Muscle layer of colon (tissue), 2 donors: ENCODE measurements at regions not wholly inside any gene's neighbourhood (a gene's known extent, or its start where the extent isn't known, plus 50 kb on each side); places are given as distances from the start of the nearest gene placed in this dataset.

Source experiments
- H3K27ac ChIP-seq: one replicate; pipeline ENCODE4 v1.7.0; 2013; ENCODE audit warnings: low read depth, mild to moderate bottlenecking, low read length, moderate library complexity
- H3K27me3 ChIP-seq, 2 donors: one replicate each; pipeline ENCODE4 v1.7.0; 2013; ENCODE audit warnings: low read length in 2 of 2, mild to moderate bottlenecking in 2 of 2; ENCODE audit not compliant: insufficient read depth in 2 of 2, control insufficient read depth in 1 of 2
- H3K36me3 ChIP-seq: one replicate; pipeline ENCODE4 v1.7.0; 2013; ENCODE audit warnings: mild to moderate bottlenecking, low read length; ENCODE audit not compliant: insufficient read depth
- H3K4me1 ChIP-seq: one replicate; pipeline ENCODE4 v1.7.0; 2013; ENCODE audit warnings: mild to moderate bottlenecking, low read length; ENCODE audit not compliant: insufficient read depth
- H3K4me3 ChIP-seq, 2 donors: one replicate each; pipeline ENCODE4 v1.7.0; 2013; ENCODE audit warnings: low read length in 2 of 2, low read depth in 1 of 2, mild to moderate bottlenecking in 1 of 2, moderate library complexity in 1 of 2
- H3K9ac ChIP-seq: one replicate; pipeline ENCODE4 v1.7.0; 2013; ENCODE audit warnings: low read length
- H3K9me3 ChIP-seq: one replicate; pipeline ENCODE4 v1.7.0; 2013; ENCODE audit warnings: mild to moderate bottlenecking, low read length
- donor health status: abdominal sarcoma.
- donor health status: Adenocarcinoma of cecum.

DNA sequence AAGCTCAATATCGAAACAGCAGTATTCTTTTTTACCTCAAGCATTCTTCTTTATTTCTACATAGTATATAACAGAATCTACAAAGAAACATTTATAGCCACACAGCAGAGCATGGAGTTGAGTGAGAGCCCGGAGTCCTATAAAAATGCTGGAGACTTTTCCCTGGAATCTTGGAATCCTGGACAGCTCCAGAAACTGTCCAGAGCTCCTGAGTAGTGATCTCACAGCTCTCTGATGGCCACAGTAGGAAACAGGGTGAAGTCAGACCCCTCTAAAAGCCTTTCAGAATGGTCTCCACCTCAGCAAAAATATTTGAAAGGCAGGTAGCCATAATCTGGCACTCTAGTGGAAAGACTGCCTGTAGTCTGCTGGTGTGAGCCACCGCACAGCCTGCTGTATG, 149.3 kb upstream of the STXBP5 start:
- no peaks in the 10 kb centered on the region for H3K27me3 ChIP-seq
- H3K9me3 ChIP-seq, result no peaks in the 10 kb centered on the region
- no peak overlapping the region for H3K9ac ChIP-seq
- H3K27ac ChIP-seq, result no peak overlapping the region
- no peaks in the 10 kb centered on the region for H3K4me1 ChIP-seq
- H3K36me3 ChIP-seq, result no peaks in the 10 kb centered on the region
- no peak overlapping the region for H3K4me3 ChIP-seq

DNA sequence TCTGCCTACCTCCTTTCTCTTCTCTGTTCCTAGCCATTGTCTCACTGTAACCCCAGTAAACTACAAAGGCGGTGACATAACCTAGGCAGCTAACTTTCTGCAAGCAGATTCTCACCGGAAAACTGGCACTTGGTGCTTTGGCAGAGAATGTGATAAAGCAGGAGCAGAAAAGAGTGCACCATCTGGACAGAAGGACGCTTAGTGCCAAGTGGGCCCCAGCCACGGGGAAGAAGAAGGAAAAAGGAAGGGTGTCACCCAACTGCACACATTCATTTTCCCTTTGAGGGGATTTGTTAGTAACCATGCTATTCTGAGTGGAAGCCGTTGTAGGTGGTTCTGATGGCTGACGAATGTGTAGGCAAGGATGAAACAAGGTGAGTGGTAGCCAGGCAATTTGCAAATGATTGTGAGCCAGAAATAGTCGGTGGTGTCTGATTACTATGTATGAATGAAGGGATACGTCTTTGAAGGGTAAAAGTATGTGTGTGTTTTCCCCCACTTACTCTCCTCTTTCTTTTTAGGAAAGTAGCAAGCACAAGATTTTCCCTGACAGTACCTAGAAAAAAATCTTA, 148.3 kb upstream of the STXBP5 start:
- Histone ChIP-seq H3K27ac (no peak overlapping the region), H3K4me1 (no peaks in the 10 kb centered on the region), H3K4me3 (no peak overlapping the region), H3K36me3 (no peaks in the 10 kb centered on the region), H3K9me3 (no peaks in the 10 kb centered on the region), H3K9ac (no peak overlapping the region), H3K27me3 (no peaks in the 10 kb centered on the region)

DNA sequence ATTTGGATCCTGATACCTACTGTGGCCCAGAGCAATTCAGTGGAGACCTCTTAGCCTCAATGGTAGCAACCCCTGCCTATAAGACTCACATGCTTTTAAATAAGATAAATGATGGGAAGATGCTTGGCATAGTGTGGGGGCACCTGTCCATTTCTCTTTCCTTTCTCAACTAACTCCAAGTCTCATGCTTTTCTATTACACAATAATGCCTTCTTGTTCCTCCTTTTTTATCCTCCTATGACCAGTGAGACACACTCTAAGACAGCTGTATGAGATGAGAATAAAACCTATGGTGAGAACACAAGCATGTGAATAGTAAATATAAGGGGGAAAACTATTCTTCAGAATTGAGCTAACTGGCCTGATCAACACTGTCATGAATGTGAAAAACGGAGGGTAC, 147.0 kb upstream of the STXBP5 start:
- no peaks in the 10 kb centered on the region for H3K9me3 ChIP-seq
- H3K36me3 ChIP-seq, result no peaks in the 10 kb centered on the region
- no peak overlapping the region for H3K9ac ChIP-seq
- H3K4me1 ChIP-seq, result no peaks in the 10 kb centered on the region
- H3K4me3 ChIP-seq, result no peak overlapping the region
- no peak overlapping the region for H3K27ac ChIP-seq
- H3K27me3 ChIP-seq, result no peaks in the 10 kb centered on the region

DNA sequence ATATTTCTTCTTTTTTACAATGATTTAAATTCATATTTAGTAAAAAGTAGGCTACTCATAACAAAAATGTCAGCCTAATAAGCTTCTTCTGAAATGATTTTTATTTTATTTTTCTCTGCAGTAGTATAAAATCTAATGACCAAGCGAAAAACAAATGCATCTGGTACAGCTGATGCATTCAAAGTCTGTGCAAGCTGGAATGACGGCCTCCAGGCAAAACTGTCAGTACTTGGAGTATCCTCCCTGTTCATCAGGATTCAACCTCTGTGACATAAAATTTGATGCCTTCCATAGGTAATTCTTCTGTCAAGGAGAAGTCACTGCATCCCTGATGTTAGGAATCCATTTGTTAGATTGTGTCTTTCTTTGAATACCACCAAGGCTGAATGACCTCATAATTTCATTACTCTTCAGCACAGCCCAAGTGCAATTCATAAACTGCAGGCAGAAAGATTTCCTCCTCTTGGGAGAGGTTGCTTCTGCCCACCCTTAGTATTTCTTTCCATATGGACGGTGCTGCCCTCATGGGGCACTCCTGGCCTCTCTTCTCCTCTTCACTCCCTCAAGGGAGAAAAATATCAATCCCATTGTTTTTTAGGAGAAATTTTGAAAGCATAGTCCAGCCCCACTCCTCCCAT, 146.4 kb upstream of the STXBP5 start:
- H3K36me3 ChIP-seq, result no peaks in the 10 kb centered on the region
- H3K9ac ChIP-seq, result no peak overlapping the region
- no peak overlapping the region for H3K4me3 ChIP-seq
- no peaks in the 10 kb centered on the region for H3K9me3 ChIP-seq
- H3K27me3 ChIP-seq, result no peaks in the 10 kb centered on the region
- no peaks in the 10 kb centered on the region for H3K4me1 ChIP-seq
- H3K27ac ChIP-seq, result no peak overlapping the region

DNA sequence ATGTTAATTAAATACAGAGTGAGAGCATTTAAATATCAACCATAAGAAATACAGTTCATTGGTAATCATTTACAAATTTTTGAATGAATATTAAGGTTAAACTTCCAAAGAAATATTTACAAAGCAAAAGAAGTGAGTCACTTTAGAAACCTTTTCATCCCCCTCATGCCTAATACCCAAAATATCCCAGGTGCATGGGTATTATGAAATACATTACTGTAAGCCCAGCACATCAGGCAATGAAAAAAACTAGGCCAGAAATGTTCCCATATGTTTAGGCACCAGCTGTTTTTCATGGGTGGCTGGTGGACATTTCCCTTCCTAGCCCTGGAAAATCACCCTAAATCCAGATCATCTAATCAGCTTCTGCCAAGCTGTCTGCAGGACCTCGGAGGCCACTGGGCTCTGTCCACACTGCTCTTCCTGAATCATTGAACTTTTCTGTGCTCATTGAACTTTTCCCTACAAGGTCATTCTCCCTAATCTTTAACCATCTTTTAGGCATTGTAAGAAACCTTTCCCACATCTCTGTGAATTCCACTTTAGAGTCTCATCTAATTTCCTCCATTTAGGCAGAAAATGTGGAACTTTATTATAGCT, 145.3 kb upstream of the STXBP5 start:
- Histone ChIP-seq H3K27ac (no peak overlapping the region), H3K36me3 (no peaks in the 10 kb centered on the region), H3K4me3 (no peak overlapping the region), H3K9me3 (no peaks in the 10 kb centered on the region), H3K4me1 (no peaks in the 10 kb centered on the region), H3K9ac (no peak overlapping the region), H3K27me3 (no peaks in the 10 kb centered on the region)

DNA sequence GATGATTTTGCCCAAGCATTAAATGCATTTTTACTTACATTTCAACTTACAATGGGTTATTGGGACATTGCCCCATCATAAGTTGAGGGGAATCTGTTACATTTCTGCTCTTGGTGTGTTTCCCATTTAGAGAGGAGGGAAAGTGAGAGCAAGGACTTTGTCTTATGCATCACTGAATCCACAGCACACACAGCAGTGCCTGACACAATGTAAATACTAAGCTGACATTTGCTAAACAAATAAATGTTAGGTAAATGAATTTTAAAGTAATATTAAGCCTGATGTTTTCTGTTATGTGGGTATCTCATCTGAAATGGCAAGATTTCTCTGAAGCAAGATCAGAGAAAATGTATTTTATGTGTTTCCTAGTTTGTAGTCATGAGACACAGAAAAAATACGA, 143.6 kb upstream of the STXBP5 start:
- no peaks in the 10 kb centered on the region for H3K36me3 ChIP-seq
- no peak overlapping the region for H3K9ac ChIP-seq
- no peaks in the 10 kb centered on the region for H3K4me1 ChIP-seq
- H3K4me3 ChIP-seq, result no peak overlapping the region
- H3K27me3 ChIP-seq, result no peaks in the 10 kb centered on the region
- no peak overlapping the region for H3K27ac ChIP-seq
- H3K9me3 ChIP-seq, result no peaks in the 10 kb centered on the region

DNA sequence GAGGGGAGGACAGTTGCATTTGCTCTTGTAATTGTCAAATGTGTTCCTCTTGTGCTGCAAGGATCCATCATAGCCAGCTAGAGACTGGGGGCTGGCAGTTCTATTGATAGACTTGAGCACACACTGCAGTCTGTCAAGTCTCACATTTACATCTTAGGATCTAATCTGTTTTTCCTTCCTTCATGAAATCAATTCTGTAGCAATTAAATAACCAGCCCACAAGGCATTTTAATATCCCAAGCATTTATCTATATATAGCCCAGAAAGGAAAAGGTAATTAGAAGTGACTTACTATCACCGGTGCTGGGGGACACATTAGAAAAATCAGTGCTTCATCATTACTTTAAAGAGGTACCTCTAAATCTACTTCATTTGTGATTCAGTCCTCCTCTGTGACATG, 143.0 kb upstream of the STXBP5 start:
- Histone ChIP-seq H3K36me3 (no peaks in the 10 kb centered on the region), H3K27ac (no peak overlapping the region), H3K27me3 (no peaks in the 10 kb centered on the region), H3K4me3 (no peak overlapping the region), H3K9me3 (no peaks in the 10 kb centered on the region), H3K9ac (no peak overlapping the region), H3K4me1 (no peaks in the 10 kb centered on the region)

DNA sequence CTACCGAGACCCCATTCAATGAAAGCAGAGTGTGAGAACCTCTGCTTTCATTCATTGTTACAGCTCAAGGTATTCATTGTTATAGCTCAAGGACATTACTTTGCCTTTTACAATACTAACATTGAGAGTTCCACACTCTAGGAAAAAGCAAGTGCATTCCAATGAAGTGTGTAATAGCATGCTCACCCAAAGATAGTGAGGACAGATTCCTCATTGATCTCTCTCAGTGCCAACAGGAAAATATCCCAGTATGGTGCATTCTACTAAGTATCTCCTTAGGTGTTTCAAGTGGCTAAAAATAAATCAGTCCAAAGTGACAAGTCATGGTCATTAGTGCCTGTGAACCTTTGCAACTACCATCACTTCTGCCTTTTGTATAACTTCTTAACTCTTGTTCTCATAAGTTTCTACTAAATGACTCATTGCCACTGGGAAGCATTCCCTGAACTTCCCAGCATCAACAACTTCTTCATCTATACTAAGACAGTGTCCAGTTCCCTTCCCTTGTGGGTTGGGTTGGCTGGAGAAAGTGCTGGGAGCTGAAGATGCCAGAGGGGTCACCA, 140.7 kb upstream of the STXBP5 start:
- H3K36me3 ChIP-seq, result no peaks in the 10 kb centered on the region
- no peak overlapping the region for H3K9ac ChIP-seq
- no peak overlapping the region for H3K27ac ChIP-seq

DNA sequence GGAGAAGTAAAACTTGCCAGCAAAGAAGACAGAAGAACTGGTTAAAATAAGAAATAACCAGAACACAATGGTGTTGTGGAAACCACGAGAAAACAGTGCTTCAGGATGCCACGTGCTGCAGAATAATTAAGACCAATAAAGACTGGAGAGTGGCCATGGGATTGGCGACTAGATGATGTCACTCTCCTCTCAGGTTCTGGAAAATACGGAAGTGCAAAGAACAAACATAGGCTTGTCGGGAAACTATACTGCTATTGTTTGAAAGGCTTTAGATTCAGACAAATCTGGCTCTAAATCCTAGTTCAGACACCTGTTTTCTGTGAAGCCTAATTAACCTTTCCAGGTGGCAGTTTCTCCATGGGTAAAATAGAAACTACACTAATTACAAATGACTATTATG, 138.4 kb upstream of the STXBP5 start:
- Histone ChIP-seq H3K27ac (no peak overlapping the region), H3K4me1 (no peaks in the 10 kb centered on the region), H3K36me3 (no peaks in the 10 kb centered on the region), H3K9me3 (no peaks in the 10 kb centered on the region), H3K9ac (no peak overlapping the region), H3K27me3 (no peaks in the 10 kb centered on the region), H3K4me3 (no peak overlapping the region)

More for the DNA sequence above, 140.7 kb upstream of the STXBP5 start:
- no peaks in the 10 kb centered on the region for H3K4me1 ChIP-seq
- H3K27me3 ChIP-seq, result no peaks in the 10 kb centered on the region
- no peaks in the 10 kb centered on the region for H3K9me3 ChIP-seq
- no peak overlapping the region for H3K4me3 ChIP-seq

DNA sequence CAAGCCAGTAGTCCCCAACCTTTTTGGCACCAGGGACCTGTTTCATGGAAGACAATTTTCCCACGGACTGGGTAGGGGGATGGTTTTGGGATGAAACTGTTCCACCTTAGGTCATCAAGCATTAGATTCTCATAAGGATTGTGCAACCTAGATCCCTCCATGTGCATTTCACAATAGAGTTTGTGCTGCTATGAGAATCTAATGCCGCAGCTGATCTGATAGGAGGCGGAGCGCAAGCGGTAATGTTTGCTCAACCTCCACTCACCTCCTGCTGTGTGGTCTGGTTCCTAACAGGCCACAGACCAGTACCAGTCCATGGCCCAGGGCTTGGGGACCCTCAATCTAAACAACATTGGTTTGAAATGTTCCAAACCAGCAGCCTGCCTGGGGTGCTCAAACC, 137.0 kb upstream of the STXBP5 start:
- Histone ChIP-seq H3K4me1 (no peaks in the 10 kb centered on the region), H3K9me3 (no peaks in the 10 kb centered on the region), H3K9ac (no peak overlapping the region), H3K4me3 (no peak overlapping the region), H3K36me3 (no peaks in the 10 kb centered on the region), H3K27me3 (no peaks in the 10 kb centered on the region), H3K27ac (no peak overlapping the region)

DNA sequence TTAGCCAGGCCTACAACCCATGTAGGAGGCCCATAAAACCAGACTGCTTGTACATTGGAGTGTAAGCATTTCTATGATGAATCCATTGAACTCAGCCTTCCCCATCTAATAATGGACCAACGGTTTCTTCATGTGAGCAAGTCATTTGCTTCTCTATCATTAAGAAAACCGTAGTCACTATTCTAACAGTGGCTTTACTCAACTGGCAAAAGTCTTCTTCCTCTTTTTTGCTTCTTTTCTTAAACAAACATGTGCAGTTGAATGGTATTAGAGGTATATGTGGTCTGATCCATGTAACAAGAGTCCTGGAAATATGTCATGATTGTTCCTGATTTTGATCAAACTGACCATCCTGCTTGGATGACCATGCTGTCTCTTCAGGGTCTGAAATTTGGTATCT, 132.4 kb upstream of the STXBP5 start:
- H3K27me3 ChIP-seq, result no peaks in the 10 kb centered on the region
- H3K27ac ChIP-seq, result no peak overlapping the region
- no peak overlapping the region for H3K9ac ChIP-seq
- no peaks in the 10 kb centered on the region for H3K9me3 ChIP-seq
- H3K4me1 ChIP-seq, result no peaks in the 10 kb centered on the region
- H3K4me3 ChIP-seq, result no peak overlapping the region
- no peaks in the 10 kb centered on the region for H3K36me3 ChIP-seq

DNA sequence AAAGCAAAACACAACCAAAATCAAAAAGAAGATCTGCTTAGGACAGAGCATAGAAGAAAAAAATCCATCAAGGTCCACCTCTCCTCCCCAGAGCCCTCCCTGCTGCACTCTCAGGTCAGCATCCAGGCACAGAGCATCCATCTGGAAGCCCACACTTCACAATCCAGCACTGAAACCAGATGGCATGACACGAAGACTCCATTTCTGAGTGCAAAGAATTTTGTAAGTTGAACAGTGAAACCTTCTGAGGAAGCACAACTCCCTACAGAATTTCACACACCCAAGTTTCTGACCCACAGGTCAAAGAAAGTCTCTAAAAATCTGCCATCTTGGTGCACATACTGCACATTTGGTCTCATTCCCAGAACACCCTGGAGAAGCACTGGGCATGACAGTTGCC, 128.8 kb upstream of the STXBP5 start:
- Histone ChIP-seq H3K4me3 (no peak overlapping the region), H3K4me1 (no peaks in the 10 kb centered on the region), H3K27me3 (no peaks in the 10 kb centered on the region), H3K36me3 (no peaks in the 10 kb centered on the region), H3K27ac (no peak overlapping the region), H3K9ac (no peak overlapping the region), H3K9me3 (no peaks in the 10 kb centered on the region)
